GM21717 (cell line): ENCODE measurements at regions not wholly inside any gene's neighbourhood (a gene's known extent, or its start where the extent isn't known, plus 50 kb on each side); places are given as distances from the start of the nearest gene placed in this dataset.

Source experiments
- ATAC-seq: cut with Tn5 transposase; IDR thresholded peaks from one replicate; pipeline ENCODE4 v1.9.1; 2021; ENCODE audit warnings: mild to moderate bottlenecking, moderate library complexity; ENCODE audit not compliant: unreplicated experiment

DNA sequence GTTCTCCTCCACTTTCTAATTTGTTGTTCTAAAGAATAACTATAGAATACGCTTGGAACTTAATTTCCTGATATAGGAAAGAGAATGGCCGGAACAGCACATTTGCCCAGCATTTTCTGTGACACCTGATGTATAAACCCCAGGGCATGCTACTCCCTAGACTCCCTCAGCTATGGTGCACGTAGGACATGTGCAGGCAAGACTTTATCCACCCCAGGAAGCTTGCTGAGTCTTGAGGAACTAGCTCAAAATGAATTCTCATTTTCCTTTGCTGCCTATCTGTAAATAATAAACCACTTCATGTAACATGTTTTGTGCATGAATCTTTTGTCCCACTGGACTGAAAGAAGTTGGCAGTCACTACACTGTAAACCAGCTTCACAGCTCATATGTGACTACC is 535.8 kb upstream of the SLITRK1 start:
- no peak for ATAC-seq

DNA sequence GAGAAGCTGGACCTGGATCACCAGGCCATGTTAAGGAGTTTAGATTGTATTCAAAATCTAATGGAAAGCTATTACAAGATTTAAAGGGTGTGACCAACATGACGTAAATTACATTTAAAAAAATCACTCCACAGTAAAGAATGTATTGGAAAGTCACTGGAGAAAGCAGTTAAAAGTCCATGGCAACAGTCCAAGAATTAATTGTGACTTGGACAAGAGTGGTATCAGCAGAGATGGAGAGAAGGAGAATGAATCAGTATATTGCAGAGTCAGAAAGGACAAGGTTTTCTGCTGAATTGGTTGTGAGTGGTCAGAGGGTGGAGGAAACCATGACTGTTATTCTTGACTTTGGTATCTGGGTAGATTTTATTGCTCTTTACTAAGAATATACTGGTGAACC is 535.1 kb upstream of the SLITRK1 start:
- ATAC-seq: no peak

DNA sequence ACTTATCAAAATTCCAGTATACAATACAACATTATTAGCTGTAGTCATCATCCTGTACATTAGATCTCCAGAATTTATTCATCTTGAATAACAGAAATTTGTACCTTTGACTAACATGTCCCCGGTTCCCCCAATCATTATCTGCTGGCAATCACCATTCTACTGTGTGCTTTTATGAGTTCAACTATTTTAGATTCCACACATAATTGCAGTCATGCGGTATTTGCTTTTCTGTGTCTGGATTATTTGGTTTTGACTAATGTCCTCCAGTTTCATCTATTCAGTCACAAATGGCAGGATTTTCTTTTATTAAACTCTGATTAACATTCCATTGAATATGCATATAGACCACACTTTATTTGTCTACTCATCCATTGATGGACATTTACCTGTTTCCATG is 530.7 kb upstream of the SLITRK1 start:
- ATAC-seq: no peak

DNA sequence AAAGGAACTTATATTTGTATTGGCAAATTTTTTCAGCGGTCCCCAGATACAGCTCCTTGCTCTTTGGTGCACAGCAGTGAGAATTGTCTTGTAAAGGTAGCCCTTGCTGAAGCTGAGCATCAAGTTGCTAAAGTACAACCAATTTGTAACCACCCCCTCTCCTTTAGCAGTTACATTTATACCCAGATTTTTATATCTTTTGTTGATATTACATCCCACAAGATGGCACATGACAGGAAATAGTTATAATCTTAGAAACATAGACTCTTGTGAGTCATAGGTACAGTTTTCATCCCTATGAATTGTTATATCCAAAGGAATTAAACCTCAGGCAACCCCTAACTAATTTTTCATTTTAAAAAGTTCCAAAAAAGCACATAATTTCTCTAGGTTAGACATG is 523.0 kb upstream of the SLITRK1 start:
- no peak for ATAC-seq

DNA sequence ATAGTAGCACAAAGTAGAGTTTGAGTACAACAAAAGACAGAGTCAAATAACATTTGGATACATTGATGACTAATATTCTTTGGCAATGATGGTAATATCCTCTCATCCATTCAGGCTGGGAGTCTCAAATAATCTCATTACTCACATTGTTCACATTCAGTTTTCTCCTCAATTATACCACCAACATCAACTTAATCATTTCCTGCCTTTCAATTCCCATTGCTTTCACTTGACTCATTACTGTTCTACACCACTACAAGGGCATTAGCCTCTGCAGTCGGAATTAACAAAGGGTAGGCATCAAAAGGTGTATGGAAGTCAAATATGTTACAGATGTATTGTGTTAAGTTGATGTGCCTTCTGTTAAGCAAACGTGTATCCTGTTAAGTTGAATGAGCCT is 518.4 kb upstream of the SLITRK1 start:
- ATAC-seq: no peak

DNA sequence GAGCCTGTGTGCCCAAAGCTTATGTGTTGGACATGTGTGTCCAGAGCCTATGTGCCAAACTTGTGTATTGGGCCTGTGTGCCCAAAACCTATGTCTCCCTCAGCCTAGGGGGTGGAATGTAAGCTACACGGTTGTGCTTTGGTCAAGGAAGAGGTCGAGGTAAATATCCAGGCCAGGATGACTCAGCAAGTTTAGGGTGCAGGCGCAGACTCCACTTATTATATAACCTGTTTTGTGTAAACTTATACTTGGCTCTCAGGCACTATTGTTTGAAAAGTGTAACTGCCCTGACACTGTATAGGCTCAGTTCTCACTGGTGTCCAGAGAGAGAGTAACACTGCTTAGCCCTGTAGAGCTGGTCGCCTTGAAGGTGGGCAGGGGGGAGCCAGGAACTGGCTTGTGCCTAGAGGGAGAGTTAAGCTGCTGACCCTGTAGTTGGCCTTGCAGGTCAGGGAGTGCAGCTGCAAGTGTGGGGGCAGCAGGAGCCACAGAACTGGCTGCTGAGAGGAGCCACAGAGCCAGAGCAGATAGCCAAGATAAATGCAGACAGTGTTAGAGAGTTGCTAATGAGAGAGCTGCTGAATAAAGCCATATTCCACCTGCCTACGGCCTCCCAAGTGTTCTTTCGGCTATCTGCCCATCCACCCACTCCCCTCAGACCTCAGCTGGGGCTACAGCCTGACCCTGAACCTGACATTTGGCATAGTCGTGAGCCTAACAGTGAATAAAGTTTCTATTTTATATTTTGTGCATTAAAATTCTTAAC is 517.2 kb upstream of the SLITRK1 start:
- no peak for ATAC-seq

DNA sequence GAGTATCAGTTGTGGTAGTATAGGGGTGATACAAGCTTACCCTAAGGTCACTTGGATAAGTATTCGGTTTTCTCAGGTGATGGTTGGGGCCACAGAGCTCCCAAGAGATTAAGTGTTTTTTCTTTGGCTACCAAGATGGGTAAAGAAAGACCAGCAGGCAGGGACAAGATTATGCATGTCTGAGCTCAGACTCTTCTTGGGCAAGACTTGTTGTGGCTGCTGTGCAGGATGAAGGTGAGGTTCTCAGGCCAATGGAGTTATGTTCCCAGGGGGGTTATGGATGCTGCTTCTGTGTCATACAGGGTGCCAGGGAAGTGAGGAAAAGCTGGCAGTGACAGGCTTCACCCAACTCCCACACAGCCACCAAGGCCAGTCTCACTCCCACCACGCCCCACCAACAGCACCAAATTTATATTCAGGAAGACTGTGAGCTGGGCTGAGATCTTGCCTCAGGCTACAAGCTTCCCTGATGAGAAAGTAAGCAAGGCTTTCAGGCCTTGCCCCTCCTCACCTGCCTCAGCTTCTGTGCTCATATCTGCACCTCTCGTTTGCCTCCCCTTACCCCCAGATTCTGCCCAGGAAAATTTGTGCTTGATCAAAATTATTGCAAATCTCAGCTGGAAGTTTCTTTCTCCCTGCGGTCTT is 511.8 kb upstream of the SLITRK1 start:
- ATAC-seq: no peak

DNA sequence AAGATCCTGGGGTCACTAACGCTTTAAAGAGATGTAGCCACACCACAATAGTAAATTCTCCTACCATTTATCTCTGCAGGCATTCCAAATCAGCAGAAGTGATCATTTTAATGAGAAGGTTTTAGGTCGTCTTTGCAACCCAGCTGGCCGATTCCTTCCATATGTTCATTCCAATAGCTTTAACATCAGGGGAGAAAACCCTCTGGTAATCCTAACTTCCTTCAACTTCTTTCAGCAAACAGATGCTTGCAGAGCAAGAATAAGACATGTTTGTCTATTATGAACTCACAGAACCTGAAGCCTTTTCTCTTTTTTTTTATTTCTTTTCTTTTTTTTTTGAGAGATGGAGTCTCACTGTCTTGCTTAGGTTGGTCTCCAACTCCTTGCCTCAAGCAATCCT is 498.6 kb upstream of the SLITRK1 start:
- no peak for ATAC-seq

DNA sequence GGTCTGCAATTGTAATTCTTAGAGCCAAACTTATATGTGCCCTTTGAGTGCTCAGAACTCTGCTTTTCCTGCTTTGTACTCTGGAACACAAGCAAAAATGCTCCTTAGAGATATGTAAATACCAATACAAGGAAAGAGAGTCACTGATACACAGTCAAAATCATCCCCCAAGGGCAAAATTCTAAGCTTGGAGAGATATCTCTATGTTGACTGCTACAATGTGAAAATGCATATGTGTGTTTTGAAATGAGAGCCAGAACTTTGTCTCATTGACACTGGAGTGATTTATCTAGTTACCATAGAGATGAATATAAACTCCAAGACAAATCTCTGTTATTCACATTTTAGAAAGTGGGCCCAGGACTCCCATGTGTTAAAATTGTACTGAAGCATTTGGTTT is 494.8 kb upstream of the SLITRK1 start:
- ATAC-seq: no peak

DNA sequence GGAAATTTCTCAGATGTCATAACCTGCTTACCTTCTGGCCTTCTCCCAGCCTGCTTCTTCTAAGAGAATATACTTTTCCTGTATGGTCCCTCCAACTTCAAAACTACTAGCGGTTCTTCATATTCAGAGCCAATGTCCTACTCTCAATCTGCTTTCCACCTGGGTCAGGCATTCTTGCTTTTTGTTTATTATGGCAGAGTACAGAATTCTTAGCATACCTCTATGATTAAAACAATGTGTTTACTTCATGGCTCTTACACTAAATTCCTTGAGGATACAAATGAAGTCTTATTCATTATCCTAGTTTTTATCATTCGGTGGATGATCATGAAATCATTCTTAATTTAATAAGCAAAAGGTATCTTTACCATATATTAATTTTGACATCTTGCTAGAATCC is 484.2 kb upstream of the SLITRK1 start:
- no peak for ATAC-seq

DNA sequence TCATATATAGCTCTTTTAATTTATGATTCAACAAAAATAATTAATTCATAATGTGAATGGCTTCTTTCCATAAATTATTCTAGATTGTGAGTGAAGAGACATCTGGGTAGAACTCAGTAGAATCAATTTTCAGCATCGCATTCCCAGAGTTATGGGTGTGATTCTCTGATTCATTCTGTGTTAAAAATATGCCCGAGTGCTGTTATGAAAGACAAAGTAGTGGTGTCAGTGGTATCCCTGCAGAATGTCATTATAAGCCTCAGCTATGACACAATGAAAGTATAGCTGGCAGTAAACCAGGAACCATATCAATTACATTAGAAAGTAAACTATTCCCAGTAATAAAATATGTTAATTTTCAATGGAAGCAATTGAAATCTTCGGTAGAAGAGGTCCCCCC is 480.5 kb upstream of the SLITRK1 start:
- ATAC-seq: no peak

DNA sequence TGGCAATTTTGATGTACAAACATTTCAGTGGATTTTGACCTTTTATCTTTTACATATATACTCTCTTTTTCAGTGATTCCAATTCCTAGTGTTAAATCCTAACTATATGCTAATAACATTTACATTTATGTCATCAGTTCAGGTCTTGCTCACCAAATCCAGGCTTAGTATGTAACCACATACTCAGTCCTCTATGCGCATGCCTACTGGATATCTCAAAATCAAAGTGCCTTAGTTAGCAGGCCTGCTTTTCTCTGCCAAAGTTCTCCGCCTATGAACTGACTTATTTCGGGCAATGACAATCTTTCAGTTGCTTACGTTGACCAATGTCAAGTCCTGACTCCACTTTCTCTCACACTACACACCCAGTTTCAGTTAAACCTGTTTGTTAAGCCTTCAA is 478.5 kb upstream of the SLITRK1 start:
- ATAC-seq: no peak

DNA sequence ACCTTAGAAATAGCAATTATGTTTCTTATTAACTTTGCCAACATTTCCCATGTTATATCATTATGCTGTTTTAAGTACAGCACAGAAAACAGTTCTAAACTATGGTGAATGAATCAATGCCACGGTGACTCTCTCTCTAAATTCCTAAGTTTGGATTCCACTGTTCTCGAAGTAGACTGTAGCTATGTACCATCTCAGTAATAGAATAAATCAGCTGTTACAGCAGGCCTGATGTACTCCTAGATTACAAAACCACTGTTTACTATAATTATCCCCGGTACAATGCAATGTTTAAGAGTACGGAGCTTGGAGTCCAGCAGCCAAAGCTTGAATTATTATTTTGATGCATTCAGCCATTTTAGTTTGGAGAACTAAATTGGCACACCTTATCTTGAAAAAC is 476.3 kb upstream of the SLITRK1 start:
- ATAC-seq: no peak

DNA sequence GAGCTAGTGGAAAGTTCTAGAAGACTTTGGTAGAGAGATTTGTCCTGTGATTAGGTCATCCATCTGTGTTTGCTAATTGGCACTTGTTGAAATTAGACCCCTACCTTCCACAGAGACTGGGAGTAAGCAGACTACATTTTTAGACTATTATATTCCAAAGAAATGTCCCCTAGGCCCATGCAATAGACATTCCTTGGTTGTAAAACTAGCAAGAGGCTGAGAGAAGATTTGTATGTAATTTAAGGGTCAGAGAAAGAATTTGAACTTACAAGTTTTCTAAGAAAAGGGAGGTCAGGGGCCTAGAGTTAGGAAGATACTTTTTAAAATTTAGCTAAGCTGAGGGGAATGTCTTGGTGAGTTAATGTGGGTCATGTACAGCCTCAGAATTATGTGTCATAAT is 470.7 kb upstream of the SLITRK1 start:
- ATAC-seq: no peak

DNA sequence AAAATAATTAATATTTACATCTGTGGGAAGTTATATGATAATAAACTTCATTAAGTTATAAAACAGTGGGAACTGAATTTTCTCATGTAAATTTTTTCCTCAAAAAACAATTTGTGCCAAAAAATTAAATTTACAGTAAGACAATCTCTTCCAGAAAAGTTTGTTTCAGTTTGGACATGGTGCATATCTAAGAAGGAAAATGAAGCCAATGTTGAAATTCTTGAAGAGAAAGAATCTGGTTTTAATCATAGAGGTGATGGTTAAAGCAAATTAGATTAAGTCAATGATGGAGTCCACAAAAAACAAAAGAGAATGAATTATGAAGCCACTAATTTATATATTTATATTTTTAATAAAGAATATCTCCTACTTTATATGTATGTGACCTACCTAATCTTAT is 457.2 kb upstream of the SLITRK1 start:
- no peak for ATAC-seq

DNA sequence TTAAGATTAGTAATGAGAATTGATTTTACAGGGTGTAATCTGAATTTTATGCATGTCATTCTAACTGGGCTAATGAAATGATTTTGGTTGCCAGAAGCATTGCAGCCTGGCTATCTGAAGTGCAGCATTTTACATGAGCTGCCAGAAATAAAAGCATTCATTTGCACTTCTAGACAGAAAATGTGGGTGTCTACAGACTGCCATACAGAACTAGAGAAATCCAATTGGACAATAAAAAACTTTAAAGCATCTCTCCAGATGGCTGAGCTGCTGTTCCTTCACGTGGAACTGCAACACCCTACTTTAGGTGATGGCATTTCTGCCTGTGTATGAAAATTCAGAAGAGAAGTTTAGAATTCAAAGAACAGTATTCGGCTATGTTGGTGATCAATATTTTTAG is 450.1 kb upstream of the SLITRK1 start:
- no peak for ATAC-seq

DNA sequence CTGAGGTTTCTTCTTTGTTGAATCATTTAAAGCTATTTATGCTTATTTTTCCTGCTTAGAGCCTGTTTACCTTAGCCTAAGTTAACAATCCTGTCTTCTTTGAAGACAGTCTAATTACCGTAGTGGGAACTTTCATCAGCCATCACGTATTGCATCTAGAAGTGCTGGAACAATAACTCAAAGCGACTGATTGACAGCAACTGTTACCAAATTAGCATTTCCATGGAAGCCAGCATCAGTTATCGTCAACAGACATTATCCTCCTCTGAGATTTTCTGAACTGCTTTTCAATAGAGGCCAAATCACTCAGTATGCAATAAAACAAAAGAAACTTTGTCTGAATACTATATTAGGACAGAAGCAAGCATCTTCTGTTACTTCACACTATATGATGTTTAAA is 433.3 kb upstream of the SLITRK1 start:
- no peak for ATAC-seq

DNA sequence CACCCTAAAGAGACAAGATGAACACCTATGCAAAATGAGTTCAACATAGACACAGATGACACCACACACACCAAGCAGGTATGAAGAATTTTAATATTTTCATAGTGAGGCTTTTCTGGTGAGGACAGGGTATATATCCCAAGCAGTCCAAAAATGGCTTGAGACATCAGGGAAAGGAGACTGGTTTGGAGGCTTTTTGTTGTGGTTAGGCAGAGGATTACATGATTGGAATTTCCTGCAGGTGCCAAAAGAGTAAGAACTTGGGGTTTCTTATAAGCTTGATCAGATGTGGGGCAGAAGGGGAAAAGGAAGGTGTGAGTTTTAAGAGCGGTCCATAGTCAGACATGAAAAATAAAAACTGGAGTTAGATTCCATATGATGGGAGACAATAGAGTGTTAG is 420.8 kb upstream of the SLITRK1 start:
- no peak for ATAC-seq

DNA sequence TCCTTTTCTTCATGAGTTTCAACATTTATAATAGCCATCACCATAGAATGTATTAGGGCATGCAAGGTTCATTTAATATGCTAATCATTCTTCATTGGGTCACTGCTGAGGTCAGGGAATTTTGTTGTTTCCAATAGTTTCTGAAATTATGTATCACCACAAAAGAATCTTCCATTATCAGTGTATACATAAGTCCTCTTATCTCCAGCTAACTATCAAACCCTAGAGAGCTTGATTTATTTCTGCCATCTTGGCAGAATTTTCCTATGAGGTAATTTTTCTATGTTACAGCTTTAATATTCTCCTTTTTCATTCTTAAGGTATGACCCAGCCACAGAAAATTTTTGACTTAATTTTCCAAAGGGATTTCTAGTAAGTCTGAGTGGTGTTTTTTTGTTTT is 415.0 kb upstream of the SLITRK1 start:
- no peak for ATAC-seq

DNA sequence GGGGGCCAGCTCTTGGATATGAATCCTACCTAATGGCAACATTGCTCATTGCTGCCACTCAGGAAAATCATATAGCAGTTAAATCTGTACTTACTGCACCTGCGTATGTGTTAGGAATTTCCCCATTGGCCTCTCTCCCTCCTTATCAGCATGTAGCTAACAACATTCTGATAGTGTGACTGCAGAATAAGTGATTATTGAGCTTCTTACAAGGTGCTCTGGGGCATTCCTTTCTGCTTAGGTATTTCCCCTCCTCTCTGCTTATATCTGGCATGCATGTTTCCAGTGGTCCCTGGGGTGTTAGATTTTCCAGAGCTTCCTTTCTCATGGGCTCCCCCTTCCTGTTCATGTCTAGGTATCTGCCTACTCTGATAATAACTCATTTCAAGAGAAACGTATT is 414.1 kb upstream of the SLITRK1 start:
- ATAC-seq: no peak

DNA sequence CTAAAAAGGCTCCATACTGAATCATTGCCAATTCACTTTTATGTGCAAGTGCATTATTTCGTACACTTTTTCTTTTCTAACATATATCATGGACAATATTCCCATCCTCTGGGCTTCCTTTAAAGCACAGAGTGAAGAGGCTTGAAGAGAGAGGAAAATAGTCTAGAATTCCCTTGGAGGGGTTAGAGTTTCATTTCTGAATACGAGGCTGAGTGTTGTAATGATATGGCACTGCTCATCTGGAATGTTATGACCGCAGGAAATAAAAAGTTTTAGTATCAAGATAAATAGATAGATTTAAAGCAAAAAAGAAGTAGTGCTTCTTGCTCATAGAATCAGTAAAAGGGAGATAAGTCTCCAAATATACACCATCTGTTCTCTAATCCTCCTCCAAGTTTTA is 412.3 kb upstream of the SLITRK1 start:
- ATAC-seq: no peak

DNA sequence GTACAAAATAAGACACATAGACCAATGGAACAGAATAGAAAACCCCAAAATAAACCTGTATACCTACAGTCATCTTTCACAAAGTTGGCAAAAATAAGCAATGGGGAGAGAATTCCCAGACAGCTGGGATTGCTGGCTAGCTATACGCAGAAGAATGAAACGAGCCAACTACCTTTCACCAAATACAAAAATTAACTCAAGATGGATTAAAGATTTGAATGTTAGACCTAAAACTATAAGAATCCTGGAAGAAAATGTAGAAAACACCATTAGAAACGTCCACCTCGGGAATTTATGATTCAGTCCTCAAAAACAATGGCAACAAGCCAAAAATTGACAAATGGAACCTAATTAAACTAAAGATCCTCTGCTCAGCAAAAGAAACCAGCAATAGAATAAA is 408.1 kb upstream of the SLITRK1 start:
- ATAC-seq: no peak

DNA sequence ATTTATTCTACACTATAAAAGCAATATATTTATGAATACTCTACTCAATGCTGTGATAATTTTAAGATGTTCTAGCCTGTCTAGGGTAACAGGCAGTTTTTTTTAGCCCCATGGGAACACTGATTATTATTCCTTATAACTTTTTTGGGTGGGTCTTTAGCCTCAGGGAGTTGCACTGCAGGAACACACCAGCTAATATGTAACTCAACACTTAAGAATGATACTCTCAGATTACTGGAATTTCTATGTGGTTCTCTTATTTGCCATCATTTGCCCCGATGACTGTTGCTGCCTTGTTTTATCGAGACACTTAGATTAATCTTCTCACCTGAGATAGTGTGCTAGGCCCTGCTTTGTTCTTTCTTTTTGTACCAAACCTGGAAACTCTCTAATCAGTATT is 396.9 kb upstream of the SLITRK1 start:
- no peak for ATAC-seq
